ENCODE measurements at regions not wholly inside any gene's neighbourhood (a gene's known extent, or its start where the extent isn't known, plus 50 kb on each side); places are given as distances from the start of the nearest gene placed in this dataset.
"Not testable (repeated sequence)": the region's sequence is repeated elsewhere in the genome, so short reads cannot be mapped to it uniquely, and the experiment has no call there.

DNA sequence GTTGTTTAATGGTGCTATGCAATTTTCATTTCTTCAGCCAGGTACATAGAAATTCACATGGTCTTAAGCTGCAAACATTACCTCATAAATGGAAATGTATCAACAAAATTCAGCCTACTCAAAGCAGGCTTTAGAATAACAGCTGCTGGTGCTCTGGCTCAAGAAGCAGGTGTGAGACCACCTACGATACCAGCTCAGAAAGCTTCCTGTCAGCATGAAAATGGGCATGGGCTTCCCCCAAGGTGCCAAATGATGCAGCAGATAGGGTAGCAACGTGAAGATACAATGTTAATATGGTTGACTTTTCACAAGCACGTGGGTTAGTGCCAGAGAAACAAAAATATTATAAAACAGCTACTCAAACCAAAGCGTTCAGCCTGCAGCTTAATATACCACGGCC lies 343.4 kb upstream of the PRICKLE1 start:
- no peak for DNase-seq (ENCODE audit: extremely low read depth, low read depth)

DNA sequence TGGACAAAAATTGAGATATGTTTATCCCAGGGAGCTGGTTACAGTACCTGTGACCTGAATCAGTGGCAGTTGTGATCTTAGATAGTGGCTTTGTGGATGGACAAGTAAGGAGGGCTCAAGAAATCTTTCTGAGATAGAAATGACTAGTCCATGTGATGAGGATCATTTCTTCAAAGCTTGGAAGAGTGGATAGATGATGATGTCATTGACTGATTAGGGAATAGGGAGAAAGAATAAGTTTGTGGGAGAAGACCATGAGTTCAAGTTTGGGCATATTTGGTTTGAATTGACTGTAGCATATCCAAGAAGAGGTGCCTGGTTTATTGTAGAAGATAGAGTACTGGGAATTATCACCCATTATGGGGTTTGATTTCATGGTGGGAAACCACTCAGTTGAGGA lies 336.7 kb upstream of the PRICKLE1 start:
- no peak for DNase-seq (ENCODE audit: extremely low read depth, low read depth)

- no peak for DNase-seq (ENCODE audit: extremely low read depth, low read depth)
Measured at GRCh38 chr12:42924482-42924881, 334.9 kb upstream of the PRICKLE1 start.

- no peak for DNase-seq (ENCODE audit: extremely low read depth, low read depth)
Measured at GRCh38 chr12:42923583-42923982, 334.0 kb upstream of the PRICKLE1 start.

GRCh38 chr12:42923156-42923555 lies 333.6 kb upstream of the PRICKLE1 start:
- no peak for DNase-seq (ENCODE audit: extremely low read depth, low read depth)

GRCh38 chr12:42922505-42922850 lies 332.9 kb upstream of the PRICKLE1 start:
- DNase-seq (ENCODE audit: extremely low read depth, low read depth) = no peak

GRCh38 chr12:42921741-42922504 lies 332.4 kb upstream of the PRICKLE1 start:
- DNase-seq (ENCODE audit: extremely low read depth, low read depth) = no peak

GRCh38 chr12:42919691-42920090 lies 330.1 kb upstream of the PRICKLE1 start:
- DNase-seq (ENCODE audit: extremely low read depth, low read depth) = no peak

DNA sequence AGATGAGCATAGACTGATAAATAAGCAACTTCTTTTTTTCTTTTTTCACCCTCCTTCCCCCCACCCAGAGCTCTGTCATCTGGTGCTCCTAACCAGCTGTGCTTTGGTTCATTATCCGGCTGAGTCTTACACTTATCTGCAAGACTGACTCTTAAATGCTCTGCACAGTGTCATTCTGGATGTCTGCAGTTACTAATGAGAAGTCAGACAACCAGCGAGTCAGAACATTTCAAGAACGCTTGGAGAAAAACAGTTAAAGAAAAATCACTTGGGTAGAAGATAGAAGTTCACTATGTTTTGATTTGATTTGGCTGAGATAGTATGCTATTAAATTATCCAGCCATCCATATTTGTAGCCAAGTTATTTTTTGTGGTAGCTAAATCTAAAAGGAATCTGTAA lies 328.9 kb upstream of the PRICKLE1 start:
- DNase-seq (ENCODE audit: extremely low read depth, low read depth) = no peak

DNA sequence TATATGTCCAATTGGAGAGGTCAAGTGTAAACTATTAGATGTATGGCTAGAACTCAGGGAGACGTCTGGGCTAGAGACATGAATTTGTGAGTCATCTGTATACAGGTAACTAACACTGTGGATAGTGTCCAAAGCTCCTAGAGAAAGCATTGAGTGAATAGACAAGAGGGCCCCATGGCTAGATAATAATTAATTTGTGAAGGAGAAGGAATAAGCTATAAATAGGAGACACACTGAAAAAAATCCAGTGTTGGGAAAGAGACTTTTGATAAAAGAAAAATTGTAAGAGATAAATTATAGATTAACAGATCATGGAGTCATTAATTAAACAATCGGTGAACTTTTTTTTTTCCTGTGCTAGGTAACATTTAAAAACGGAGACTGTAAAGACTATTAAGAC lies 326.6 kb upstream of the PRICKLE1 start:
- DNase-seq (ENCODE audit: extremely low read depth, low read depth) = no peak

GRCh38 chr12:42915426-42915825 lies 325.9 kb upstream of the PRICKLE1 start:
- DNase-seq (ENCODE audit: extremely low read depth, low read depth) = no peak

GRCh38 chr12:42912367-42912766 lies 322.8 kb upstream of the PRICKLE1 start:
- no peak for DNase-seq (ENCODE audit: extremely low read depth, low read depth)

DNA sequence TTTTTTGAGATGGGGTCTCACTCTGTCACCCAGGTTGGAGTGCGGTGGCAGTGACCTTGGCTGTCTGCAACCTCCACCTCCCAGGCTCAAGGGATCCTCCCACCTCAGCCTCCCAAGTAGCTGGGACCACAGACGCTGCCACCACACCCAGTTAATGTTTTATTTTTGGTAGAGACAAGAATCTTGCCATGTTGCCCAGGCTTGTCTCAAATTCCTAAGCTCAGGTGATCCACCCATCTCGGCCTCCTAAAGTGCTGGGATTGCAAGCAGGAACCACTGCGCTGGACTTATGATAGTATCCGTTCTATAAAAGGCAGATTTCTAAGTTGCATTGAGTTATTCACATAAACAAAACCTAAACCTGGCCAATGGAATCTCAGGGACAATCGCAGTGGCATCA lies 321.1 kb upstream of the PRICKLE1 start:
- DNase-seq (ENCODE audit: extremely low read depth, low read depth) = no peak

DNA sequence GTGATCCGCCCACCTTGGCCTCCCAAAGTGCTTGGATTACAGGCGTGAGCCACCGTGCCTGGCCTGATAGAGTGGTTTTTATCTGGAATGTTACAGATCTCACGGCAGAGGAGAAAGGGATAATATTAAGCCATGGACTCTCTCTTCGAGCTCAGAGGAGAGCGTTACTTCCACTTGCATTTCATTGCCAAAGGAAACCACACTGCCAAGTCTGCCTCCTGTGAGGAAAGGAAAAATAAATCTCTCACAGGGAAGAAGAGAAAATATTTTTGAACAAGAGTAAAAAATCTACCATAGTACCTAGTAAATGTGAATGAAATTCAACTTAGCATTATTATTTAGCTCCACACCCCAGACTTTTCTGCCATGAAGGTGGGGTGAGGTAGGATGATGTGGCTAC lies 319.2 kb upstream of the PRICKLE1 start:
- no peak for DNase-seq (ENCODE audit: extremely low read depth, low read depth)

GRCh38 chr12:42906801-42907200 lies 317.3 kb upstream of the PRICKLE1 start:
- DNase-seq (ENCODE audit: extremely low read depth, low read depth) = not testable (repeated sequence)

- no peak for DNase-seq (ENCODE audit: extremely low read depth, low read depth)
Measured at GRCh38 chr12:42905419-42905705, 315.8 kb upstream of the PRICKLE1 start.

GRCh38 chr12:42904683-42905418 lies 315.3 kb upstream of the PRICKLE1 start:
- DNase-seq (ENCODE audit: extremely low read depth, low read depth) = no peak

GRCh38 chr12:42903736-42904135 lies 314.2 kb upstream of the PRICKLE1 start:
- DNase-seq (ENCODE audit: extremely low read depth, low read depth) = no peak

GRCh38 chr12:42902001-42902400 lies 312.5 kb upstream of the PRICKLE1 start:
- no peak for DNase-seq (ENCODE audit: extremely low read depth, low read depth)

DNA sequence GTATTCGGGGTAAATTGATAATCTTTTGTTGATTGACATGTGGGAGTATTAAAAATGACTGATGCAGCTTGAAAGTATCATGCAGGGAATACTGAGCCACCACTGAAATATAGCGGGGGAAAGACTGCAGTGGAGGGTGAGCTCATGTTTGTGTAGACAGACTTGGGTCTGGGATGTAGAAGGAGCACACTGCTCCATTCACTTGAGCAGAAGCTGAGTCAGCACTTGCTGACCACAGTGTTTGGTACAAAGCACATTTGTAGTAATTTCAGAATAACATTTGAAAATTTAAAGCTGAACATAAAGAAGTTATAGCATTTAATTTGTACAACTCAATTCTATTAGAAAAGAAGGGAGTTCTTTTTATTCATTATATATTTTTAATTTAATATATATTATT lies 304.3 kb upstream of the PRICKLE1 start:
- DNase-seq (ENCODE audit: extremely low read depth, low read depth) = no peak

GRCh38 chr12:42892702-42893551 lies 303.4 kb upstream of the PRICKLE1 start:
- no peak for DNase-seq (ENCODE audit: extremely low read depth, low read depth)

DNA sequence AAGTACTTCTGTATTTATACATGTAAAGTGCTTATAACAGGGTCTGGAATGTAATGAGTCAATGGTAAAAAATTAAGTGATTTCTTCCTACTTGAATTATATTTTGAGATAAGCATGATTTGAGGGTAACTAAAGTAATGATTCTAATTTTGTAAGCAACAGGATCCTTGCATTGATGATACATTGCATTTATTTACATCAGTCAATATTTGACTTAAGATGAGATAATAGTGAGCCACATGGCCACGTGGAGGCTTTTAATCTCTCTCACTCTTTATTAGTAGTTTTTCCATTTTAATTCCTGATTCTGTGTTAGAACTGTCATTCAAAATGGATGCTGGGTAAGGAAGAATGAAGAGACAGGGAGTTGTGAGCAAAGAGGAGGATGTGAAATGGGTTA lies 298.1 kb upstream of the PRICKLE1 start:
- no peak for DNase-seq (ENCODE audit: extremely low read depth, low read depth)
